Vagina (tissue), 2 donors: ENCODE measurements at regions not wholly inside any gene's neighbourhood (a gene's known extent, or its start where the extent isn't known, plus 50 kb on each side); places are given as distances from the start of the nearest gene placed in this dataset.

ENCODE experiments used
- POLR2A ChIP-seq, 2 donors: fragments of 450-650 bp; IDR thresholded peaks; one replicate each; pipeline ENCODE4 v1.6.1; 2017; ENCODE audit warnings: antibody characterized with exemption in 2 of 2, mild to moderate bottlenecking in 2 of 2, moderate library complexity in 2 of 2
- POLR2AphosphoS5 ChIP-seq, 2 donors: sonication (generic); formaldehyde crosslinking; IDR thresholded peaks; one replicate each; pipeline ENCODE4 v1.9.0; 2017; ENCODE audit warnings: antibody characterized with exemption in 2 of 2, mild to moderate bottlenecking in 2 of 2, low read depth in 1 of 2; ENCODE audit not compliant: insufficient read depth in 1 of 2
- TF ChIP-seq, protein P1 (sequence below), 3 experiments: fragments of 450-650 bp in 2 of 3; fragments of 200-600 bp in 1 of 3; sonication (generic) in 1 of 3; IDR thresholded peaks; one replicate each; pipeline ENCODE4 v1.5.1; 2017 to 2019; ENCODE audit warnings: antibody characterized with exemption in 3 of 3, mild to moderate bottlenecking in 2 of 3, moderate library complexity in 2 of 3

GRCh38 chrX:39518476-39519029 lies 579.2 kb downstream of the BCOR start:
- TF ChIP-seq, protein P1, sequence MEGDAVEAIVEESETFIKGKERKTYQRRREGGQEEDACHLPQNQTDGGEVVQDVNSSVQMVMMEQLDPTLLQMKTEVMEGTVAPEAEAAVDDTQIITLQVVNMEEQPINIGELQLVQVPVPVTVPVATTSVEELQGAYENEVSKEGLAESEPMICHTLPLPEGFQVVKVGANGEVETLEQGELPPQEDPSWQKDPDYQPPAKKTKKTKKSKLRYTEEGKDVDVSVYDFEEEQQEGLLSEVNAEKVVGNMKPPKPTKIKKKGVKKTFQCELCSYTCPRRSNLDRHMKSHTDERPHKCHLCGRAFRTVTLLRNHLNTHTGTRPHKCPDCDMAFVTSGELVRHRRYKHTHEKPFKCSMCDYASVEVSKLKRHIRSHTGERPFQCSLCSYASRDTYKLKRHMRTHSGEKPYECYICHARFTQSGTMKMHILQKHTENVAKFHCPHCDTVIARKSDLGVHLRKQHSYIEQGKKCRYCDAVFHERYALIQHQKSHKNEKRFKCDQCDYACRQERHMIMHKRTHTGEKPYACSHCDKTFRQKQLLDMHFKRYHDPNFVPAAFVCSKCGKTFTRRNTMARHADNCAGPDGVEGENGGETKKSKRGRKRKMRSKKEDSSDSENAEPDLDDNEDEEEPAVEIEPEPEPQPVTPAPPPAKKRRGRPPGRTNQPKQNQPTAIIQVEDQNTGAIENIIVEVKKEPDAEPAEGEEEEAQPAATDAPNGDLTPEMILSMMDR (IDR thresholded peaks at IDR 0.05): no peak
- TF ChIP-seq POLR2AphosphoS5 (IDR thresholded peaks at IDR 0.05; ENCODE audit: insufficient read depth in 1 of 2, low read depth in 1 of 2): no peak
- TF ChIP-seq POLR2A (IDR thresholded peaks at IDR 0.05): no peak
